Peyer's patch (tissue), 4 donors: ENCODE measurements at regions not wholly inside any gene's neighbourhood (a gene's known extent, or its start where the extent isn't known, plus 50 kb on each side); places are given as distances from the start of the nearest gene placed in this dataset.

Experiments
- CTCF ChIP-seq, 6 experiments: fragments of 450-650 bp in 4 of 6; fragments of 200-600 bp in 2 of 6; sonication (generic) in 1 of 6; IDR thresholded peaks; one replicate each; pipeline ENCODE4 v1.5.1; 2017 to 2019; ENCODE audit warnings: antibody characterized with exemption in 6 of 6, mild to moderate bottlenecking in 3 of 6, moderate library complexity in 1 of 6
- POLR2A ChIP-seq, 2 donors: fragments of 450-650 bp; IDR thresholded peaks; one replicate each; pipeline ENCODE4 v1.5.1; 2017; ENCODE audit warnings: antibody characterized with exemption in 2 of 2, mild to moderate bottlenecking in 2 of 2, moderate library complexity in 2 of 2

DNA sequence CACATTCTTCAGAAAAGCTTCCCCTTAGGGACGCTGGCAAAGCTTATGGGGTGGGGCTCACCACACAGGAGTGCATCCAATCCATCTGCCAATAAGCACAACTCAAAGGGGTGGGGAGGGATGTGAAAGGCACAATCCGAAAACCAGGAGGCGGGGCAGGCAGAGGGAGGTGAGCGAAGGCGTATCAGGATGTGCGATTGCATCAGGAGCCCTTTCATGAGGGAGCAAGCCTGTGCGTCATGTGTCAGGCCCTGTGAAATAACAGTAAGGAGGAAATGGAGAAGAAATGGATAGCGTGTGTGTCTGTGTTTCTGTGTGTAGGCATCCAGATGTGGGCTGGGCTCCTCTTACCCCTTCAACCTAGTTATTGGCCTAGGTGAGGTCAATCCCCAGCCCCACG is 382.4 kb upstream of the CDH4 start:
- no peak for TF ChIP-seq CTCF (IDR thresholded peaks at IDR 0.05)
- TF ChIP-seq POLR2A (IDR thresholded peaks at IDR 0.05) = no peak
